B cell (primary cell): ENCODE measurements at regions not wholly inside any gene's neighbourhood (a gene's known extent, or its start where the extent isn't known, plus 50 kb on each side); places are given as distances from the start of the nearest gene placed in this dataset.

Source experiments
- CTCF ChIP-seq: fragments of 200-600 bp; IDR thresholded peaks from one replicate; pipeline ENCODE4 v1.8.0; 2022; ENCODE audit warnings: antibody characterized with exemption, mild to moderate bottlenecking
- EZH2 ChIP-seq: IDR thresholded peaks from 2 replicates; pipeline ENCODE4 v1.6.1; 2012; ENCODE audit warnings: borderline replicate concordance, low read depth, mild to moderate bottlenecking, moderate library complexity, low read length; ENCODE audit not compliant: insufficient read depth, poor library complexity, severe bottlenecking

- TF ChIP-seq EZH2, result no peak
- TF ChIP-seq CTCF, result no peak
Observed at GRCh38 chr18:40606996-40607395, 1348.0 kb upstream of the PIK3C3 start.
